ENCODE measurements at regions not wholly inside any gene's neighbourhood (a gene's known extent, or its start where the extent isn't known, plus 50 kb on each side); places are given as distances from the start of the nearest gene placed in this dataset.
"Not testable (repeated sequence)": the region's sequence is repeated elsewhere in the genome, so short reads cannot be mapped to it uniquely, and the experiment has no call there.

DNA sequence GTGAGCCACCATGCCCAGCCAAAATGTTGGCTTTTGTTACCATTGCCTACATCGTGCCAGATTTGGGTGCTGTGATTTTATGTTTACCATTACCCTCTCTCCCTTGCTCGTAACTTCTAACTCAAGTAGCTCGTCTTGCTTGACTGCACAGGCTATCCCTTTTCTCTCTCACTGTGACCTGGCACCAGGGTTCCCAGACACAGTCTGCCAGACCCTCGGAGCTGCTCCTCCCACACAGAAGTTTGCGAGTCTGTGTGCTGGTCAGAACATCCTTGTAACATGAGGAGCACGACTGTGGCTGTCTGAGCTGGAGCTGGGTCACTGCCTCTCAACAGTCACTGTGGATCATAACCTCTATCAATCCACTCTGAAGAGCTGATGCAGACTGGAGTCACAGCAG, 152.5 kb upstream of the ACKR3 start:
- DNase-seq: no peak

DNA sequence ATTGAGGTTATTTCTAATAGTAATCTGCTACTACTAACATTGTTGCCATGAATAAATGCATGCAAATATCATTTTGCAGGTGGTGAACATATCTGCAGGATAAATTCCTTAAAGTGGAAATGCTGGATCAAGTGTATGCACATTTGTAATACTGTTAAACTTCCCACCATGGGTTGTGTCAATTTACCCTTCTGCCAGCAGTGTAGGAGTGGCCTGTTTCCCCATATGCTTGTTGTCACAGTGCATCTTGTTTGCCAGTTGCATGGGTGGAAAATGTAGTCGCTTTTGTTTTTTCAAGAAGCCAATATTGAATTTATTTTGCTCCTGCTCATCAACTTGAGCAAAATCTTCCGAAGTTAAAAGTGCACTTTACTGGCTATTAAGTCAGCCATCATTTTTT, 139.0 kb upstream of the ACKR3 start:
- no peak for DNase-seq

DNA sequence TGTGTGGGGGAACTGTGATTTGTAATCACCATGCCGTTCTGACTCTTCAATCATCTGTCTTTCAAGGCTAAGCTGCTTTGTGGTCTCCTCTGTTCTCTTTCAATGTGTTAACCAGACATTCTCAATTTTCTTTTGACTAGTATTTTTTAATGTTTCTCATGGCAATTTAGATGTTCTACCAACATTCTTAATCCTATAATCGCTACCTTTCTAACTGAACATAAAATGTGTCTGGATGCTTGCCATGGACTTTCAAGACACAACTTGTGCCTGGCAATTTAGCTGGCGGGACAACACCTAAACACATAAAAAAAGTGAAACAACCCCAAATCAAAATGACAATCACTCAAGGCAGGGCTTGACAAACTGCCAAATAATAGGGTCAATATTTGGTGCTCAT, 135.0 kb upstream of the ACKR3 start:
- no peak for DNase-seq

DNA sequence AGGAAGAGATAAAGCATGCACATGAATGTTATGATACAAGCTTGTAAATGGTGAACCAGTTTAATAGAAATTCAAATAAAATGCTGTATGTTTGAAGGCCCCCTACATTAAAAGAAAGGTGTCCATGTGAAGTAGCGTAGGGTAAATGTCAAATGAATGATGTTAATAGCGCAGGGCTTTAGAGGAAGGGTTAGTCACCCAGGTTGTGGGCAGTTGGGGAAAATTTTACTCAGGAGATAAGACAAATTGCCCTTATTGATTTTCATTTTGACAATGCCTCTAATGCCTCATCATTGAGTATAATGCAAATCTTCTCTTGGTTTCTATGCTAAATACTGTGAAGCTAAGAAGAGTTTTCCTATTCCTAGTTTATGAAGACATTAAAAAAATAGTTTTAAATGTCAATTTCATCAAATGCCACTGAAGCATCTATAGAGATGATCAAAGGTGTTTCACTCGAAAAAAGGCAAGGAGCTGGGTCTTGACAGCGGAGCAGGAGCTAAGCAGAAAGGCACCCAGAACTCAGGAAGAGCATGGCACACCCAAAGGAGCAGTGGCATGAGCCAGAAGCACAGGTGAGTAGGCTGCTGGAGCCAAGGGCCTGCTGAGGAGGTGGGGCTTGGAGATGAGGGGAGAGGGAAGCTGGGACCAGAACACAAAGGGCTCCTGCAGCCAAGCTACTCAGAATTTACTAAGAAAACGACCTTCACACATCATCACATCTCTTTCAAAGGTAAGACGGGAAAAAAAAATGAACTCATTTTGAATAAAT, 129.3 kb upstream of the ACKR3 start:
- DNase-seq: no peak

DNA sequence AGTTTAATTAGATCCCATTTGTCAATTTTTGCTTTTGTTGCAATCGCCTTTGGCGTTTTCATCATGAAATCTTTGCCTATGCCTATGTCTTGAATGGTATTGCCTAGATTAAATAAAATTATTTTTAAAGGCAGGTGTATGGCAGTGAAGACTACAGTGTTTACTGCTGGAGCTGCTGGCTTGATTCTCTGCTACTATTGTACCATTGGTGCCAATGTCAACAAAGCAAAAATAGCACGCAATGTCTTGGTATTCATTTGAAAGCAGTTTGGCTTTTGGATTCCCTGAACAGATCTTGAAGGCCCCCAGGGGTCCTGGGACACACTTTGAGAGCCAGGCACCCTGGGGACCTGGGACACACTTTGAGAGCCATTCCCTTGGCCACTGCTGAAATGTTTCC, 125.4 kb upstream of the ACKR3 start:
- no peak for DNase-seq

DNA sequence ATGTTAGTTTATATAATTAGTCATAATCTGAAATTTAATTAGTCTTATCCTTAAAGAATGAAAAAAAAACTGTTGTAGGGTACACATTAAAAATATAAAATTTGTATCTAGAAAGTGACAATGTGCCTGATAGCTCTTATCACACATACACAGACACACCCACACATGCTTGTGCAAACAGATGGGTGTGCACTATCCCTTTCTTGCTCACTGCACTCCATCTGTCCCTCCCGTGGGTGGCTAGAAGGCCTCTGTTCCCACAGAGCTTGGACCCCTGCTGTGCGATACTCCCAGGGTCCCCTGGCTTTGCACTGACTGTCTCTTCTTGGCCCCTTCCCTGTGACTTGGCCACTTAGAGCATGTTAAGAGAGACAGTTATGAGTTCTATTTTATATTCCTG, 123.9 kb upstream of the ACKR3 start:
- DNase-seq: no peak

DNA sequence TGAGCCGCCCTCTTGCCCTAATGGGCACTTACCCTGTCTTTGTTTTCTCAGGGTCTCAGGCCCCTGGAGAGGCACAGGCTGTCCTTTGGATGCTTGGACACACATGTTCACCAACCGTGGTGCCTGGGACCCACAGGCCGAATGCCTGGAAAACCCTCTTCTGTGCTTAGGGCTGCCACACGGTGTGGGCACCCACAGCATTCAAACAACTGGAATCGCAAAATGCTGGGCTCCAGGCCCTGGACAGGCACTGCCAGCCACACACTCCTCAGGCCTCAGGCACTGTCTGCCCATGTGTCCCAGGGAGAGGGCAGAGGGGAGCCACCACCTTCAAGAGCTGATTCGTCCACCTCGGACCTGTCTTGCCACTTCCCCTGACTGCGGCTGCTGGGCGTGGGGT, 123.1 kb upstream of the ACKR3 start:
- no peak for DNase-seq

DNA sequence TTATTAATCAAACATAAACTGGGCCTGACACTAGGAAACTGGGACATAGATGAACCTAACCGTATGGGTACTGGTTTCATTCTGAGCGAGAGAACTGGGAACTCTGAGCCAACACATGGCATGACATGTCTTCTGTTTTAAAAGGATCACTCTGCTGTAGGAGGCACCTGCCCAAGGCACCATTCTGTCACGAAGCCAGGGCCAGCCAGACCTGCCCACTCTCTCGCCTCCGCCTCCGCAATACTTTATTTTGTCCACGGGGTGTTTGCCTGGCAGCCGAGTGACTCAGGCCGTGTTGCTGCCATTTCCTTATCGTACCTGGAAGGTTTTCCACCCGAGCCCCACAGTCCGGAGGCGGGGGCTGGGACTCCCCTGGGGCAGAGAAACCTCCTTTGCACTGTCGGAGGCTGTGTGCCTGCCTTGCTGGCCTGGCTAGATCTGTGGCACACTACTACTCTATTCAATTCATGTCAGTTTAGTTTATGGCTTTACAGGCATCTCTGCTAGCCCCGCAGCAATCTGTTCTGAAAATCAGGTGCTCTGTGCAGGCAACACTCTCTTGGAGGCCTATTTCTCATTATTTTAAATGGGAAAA, 120.4 kb upstream of the ACKR3 start:
- no peak for DNase-seq

DNA sequence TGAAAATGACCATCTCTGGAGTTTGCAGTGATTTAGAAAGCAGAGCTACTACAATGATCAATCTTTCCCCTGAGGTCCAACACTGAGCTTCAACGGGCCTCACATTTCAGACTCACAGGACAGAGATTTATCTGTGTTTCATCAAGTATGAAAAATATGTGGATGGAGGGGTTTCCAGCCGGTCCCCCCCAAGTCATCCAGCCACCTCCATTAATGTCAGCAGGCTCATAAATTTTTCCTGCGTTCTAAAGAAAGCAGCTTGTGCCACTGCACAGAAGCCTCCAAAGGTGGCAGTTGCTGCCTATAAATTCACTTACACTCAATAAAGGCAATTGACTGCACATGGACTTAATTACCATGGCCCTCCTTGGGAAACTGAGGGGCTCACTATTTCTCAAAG, 117.4 kb upstream of the ACKR3 start:
- no peak for DNase-seq

DNA sequence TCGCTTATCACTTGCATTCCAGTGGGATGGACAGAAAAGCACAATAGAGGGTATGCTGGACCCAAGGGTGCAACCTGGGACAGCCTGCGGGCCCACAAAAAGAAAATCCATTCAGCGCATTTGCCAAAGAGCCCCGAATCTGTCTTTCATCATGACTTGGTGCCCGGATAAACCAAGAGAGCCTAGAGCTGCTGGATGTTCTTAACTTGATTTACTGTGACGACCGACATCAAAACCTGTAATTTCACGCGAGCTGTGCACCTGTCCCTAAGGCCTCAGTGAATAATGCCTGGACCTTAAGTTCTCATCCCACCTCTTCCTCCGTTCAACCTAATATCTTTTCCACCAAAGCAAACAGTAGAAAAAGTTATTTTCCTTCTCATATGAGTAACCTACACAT, 115.5 kb upstream of the ACKR3 start:
- DNase-seq: no peak

DNA sequence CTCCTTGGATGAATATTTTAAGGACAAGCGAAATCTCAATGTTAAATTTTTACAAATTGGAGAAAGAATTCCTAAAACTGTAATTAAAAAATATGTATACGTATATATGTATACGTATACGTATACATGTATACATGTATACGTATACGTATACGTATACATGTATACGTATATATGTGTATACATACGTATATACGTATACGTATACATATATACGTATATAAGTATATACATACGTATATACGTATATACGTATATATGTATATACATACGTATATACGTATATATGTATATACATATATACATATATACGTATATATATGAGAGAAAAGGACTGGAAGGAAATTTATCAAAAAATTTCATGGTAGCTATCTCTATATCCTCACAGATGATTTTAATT, 110.2 kb upstream of the ACKR3 start:
- no peak for DNase-seq

DNA sequence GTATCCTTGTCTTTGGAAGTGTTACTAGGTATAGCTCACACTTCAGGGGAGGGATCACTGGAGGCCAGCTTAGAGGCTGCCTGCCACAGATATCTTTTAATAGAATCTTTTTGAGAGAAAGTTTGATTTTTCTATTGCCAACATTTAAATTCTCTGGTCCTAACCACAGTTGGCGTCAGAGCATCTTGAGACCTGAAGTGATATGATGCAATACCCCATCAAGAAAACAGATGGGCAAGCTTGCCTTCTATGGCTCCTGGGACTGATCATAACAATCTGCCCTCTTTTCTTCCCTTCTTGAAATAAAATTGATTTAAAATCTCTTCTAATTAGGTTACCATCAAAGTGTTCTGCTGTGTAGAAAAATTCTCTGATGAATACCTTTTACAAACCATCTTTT, 105.5 kb upstream of the ACKR3 start:
- DNase-seq: no peak

DNA sequence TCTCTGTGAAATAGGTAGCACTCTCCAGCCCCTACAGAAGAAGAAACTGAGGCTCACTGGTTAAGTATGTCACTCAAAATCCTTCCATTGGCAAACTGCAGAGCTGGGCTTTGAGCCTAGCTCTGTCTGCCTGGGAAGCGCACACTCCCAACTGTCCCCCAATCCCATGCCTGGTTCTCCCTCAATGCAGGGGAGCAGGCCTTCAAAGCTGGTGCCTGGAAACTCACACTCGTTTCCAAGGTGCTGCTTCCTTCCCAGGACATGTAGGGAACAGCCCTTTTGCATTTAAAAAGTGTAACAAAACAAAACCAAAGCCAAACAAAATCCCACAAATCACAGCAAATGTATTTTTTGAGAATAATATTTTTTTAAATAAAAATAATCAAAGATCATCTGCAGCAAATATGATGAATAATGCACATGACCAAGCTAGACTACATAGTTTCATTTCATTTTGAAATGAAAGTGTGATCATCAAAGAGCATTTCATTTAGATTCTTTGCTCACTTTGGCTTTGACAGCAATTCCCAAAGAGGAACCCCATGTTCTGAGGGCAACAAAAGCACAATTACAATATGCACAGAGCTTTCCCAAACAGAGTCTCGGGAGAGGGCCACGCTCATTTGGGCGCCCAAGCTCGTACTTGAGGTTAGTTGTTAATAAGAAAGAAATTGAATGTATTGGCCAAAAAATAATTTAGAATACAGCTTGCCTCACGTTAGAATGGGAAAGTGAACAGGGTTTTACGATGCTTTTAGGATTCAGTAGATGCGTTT, 96.7 kb upstream of the ACKR3 start:
- no peak for DNase-seq

DNA sequence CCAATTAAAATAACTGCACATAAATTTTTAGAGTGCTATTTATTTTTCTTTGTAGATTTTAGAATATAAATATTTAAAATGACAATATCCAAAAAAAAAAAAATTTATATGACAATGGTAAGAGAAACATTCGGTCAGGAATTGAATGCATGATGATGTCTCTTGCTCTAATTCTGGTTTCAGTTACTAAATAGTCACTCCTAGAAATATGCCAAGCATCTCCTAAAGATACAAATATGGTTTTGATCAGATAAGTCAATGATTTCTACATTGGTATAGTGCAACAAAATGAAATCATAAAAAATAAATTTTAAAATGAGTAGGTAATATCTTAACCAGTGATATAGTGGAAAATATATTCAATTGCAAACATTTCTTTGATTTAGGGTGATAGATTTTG, 95.9 kb upstream of the ACKR3 start:
- no peak for DNase-seq

DNA sequence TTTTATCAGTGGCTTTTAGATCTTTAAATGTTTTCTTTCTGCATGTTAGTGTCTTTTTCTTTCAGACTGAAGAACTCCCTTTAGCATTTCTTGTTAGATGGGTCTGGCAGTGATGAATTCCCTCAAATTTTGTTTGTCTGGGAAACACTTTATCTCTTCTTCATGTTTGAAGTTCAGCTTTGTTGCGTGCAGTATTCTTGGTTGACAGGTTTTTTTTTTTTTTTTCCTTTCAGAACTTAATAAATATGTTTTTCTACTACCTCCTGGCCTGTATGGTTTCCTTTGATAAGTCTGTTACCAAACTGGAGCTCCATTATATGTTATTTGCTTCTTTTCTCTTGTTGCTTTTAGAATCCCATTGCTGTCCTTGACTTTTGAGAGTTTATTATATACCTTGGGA, 89.8 kb upstream of the ACKR3 start:
- DNase-seq: no peak

DNA sequence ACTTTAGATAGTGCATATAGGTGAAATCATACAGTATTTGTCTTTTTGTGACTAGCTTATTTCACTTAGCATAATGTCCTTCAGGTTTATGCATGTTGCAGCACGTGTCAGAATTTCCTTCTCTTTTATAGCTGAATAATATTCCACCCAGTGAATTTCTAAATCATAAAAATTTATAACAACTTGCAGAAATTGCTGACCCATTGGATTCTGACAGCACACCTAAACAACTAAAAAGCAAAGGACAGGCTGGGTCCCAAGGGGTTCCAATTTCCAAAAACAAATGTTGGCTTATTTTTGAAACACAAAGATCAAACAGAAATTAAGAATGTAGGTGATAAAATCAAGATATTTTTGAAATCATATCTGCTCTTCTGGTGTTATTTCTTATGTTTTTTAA, 86.5 kb upstream of the ACKR3 start:
- DNase-seq: no peak

DNA sequence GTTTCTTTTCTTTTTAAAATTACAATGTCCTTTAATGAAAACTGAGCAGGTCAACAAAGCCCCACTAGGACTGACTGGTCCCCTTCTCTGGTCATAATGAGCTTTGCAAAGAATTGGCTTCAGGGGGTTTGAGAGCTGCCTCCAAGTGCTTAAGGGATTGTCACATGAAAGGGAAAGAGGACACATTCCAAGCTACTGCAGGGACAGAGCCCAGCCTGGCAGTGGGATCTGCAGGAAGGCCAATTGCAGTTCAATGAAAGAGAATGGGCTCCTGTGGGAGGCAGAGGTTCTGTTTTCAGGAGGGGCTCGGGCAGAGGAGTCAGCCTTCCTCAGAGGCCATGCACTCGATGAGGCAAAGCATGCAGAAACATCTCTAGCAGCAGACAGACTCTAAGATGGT, 84.1 kb upstream of the ACKR3 start:
- no peak for DNase-seq

DNA sequence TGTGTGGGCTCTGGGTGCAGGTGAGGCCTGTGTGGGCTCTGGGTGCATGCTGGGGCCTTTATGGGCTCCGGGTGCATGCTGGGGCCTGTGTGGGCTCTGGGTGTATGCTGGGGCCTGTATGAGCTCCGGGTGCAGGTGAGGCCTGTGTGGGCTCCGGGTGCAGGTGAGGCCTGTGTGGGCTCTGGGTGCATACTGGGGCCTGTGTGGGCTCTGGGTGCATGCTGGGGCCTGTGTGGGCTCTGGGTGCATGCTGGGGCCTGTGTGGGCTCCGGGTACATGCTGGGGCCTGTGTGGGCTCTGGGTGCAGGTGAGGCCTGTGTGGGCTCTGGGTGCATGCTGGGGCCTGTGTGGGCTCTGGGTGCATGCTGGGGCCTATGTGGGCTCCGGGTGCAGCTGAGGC, 80.5 kb upstream of the ACKR3 start:
- not testable (repeated sequence) for DNase-seq

DNA sequence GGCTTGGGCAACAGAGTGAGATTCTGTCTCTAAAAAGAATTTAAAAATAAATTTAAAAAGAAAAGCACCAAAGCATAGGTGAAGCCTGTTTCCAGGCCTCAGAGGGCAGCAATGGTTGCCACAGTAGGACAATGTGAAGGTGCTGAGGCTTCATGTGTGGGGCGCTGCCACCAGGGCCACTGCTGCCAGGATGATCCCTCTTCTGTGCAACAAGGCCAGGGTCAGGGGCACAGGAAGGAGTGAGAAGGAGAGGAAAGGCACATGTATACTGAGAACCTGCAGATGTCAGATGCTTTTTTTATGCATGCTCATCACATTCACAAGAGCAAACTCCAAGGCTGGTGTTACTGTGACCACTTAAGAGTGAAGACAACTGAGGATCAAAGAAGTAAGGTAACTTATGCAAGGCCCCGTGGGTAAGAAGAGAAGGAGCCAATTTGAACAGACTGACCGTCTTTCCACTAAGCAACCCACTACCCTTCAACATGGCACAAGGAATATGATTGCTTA, 79.7 kb upstream of the ACKR3 start:
- DNase-seq: no peak

DNA sequence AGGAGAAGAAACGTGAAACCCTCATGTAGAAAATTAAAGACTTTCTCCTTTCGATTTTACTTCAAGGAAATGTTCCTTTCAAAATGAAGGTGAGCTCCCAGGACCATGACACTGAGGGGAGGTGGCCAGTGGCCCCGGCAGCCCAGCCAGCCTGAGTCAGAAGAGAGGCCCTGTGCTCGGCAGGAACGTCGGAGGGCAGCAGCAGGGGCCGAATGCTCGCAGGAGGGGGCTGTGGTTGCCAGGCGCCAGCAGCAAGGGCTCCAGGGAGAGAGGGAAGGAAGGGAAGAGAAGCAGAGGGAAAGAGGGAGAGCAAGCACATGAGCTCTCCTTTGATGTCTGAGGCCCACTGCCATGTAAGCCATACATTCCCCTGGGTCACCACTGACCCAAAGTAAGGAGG, 73.3 kb upstream of the ACKR3 start:
- no peak for DNase-seq

DNA sequence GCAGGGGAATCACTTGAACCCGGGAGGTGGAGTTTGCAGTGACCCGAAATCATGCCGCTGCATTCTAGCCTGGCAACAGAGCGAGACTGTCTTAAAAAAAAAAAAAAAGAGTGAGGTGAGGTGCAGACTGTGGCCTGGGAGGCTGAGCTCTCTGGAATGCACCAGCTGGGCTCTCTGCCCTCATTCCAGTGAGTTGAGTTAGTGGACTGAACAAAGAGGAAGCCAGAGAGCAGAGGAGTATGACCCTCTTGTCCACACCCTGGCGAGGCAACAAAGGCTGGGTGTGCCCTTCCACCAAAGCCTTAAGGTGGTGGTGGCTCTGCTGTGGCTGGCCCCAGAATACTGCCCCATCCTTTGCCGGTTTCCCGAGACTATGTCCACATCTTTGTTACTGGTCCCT, 71.3 kb upstream of the ACKR3 start:
- no peak for DNase-seq

DNA sequence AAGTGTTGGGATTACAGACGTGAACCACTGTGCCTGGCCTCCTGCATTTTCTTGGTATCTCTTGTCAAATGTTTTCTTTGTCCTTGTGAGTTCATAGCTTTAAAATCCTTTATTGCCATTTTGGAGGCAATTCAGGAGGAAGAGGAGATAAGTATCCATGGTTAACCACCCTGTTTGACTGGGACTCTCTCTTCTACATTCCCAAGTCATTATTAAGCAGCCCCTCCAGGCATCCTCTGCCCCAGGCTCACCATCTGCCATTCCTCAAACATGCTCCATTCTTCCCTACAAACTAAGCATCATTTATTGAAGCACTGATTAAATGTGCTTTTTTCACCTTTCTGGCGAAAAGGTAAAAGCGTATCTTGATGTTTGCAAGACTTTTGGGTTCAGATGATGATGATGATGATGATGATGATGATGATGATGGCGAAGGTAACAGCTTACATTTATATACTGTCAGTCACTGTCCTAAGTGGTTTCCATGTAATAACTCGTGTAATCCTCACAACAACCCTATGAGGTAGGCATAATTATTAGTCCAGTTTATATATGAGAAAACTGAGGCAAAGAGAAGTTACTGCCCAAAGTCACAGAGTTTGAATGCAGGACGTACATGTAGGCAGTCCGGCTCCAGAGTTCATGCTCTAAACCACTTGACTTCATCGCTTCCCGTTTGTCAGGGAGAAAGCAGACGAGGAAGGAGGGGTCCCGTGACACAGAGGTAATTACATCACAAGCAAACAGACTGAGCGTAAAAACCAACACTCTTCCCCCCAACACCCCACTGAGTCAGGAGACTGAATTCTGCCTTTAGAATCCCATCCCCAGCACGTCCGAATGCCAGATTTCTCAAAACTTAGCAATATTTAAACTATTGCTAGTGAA, 69.7 kb upstream of the ACKR3 start:
- DNase-seq: no peak

DNA sequence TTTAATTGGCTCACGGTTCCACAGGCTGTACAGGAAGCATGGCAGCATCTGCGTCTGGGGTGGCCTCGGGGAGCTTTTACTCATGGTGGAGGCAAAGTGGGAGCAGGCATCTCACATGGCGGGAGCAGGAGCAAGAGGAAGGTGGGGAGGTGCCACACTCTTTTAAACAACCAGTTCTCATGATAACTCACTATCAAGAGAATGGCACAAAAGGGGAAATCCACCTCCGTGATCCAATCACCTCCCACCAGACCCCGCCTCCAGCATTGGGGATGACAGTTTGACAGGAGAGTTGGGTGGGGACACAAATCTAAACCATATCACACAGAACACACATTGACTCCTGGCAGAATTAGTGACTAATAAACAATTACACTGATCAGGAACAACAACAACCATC, 68.6 kb upstream of the ACKR3 start:
- no peak for DNase-seq

Data from activated CD4-positive, alpha-beta T cell treated with anti-CD3 and anti-CD28 coated beads for 1 hour (primary cell).